Body of pancreas (tissue), 4 donors: ENCODE measurements at regions not wholly inside any gene's neighbourhood (a gene's known extent, or its start where the extent isn't known, plus 50 kb on each side); places are given as distances from the start of the nearest gene placed in this dataset.

Experiments used
- CTCF ChIP-seq, 7 experiments: fragments of 450-650 bp in 4 of 7; fragments of 200-600 bp in 3 of 7; sonication (generic) in 3 of 7; IDR thresholded peaks; one replicate each; pipeline ENCODE4 v1.5.1; 2016 to 2019; ENCODE audit warnings: antibody characterized with exemption in 7 of 7
- POLR2A ChIP-seq, 3 donors: fragments of 450-650 bp; IDR thresholded peaks; one replicate each; pipeline ENCODE4 v1.6.1; 2016; ENCODE audit warnings: antibody characterized with exemption in 3 of 3, mild to moderate bottlenecking in 2 of 3

DNA sequence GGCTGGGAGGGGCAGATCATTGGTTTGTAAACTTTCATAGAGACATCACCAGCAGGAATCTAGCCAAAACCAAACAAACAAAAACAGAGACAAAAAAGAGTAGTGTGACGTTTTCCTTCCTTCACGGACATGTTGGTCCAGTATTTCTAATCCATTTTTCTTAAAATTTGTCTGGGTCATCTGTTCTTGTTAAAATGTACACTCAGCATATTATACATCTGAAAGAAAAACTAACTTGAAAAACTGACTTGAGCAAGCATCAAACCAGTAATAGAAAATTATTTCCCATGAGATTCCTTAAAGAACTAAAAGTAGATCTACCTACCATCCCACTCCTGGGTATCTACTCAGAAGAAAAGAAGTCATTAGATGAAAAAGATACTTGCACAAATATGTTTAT, 164.2 kb downstream of the KLF6 start:
- no peak for TF ChIP-seq CTCF (IDR thresholded peaks at IDR 0.05)
- TF ChIP-seq POLR2A (IDR thresholded peaks at IDR 0.05) = no peak
